Heart left ventricle (tissue), 16 donors: ENCODE measurements at regions not wholly inside any gene's neighbourhood (a gene's known extent, or its start where the extent isn't known, plus 50 kb on each side); places are given as distances from the start of the nearest gene placed in this dataset.
A peak's percentile ranks its signal among the peaks of the same experiment; 100 is the strongest.
"Not testable (repeated sequence)": the region's sequence is repeated elsewhere in the genome, so short reads cannot be mapped to it uniquely, and the experiment has no call there.

Experiments
- ATAC-seq, 4 donors: fragments of 200-7000 bp; cut with Tn5 transposase; one replicate each; pipeline ENCODE4 v1.9.1; 2020 to 2022; ENCODE audit warnings: moderate library complexity in 4 of 4, mild to moderate bottlenecking in 3 of 4, moderate number of reproducible peaks in 1 of 4
- DNase-seq, 5 donors: peaks; one replicate each; pipeline ENCODE4 v3.0.0-alpha.2; 2020
- H3K27ac ChIP-seq, 12 donors: fragments of 200-600 bp; sonication (generic) in 4 of 12; one replicate each; pipeline versions ENCODE4 v1.5.0 to v1.8.0; 2016 to 2022; ENCODE audit warnings: mild to moderate bottlenecking in 2 of 12
- H3K27me3 ChIP-seq, 9 donors: fragments of 200-600 bp; sonication (generic) in 2 of 9; one replicate each; pipeline versions ENCODE4 v1.5.1 to v1.8.0; 2016 to 2022; ENCODE audit warnings: mild to moderate bottlenecking in 3 of 9
- H3K36me3 ChIP-seq, 9 donors: fragments of 200-600 bp; sonication (generic) in 2 of 9; one replicate each; pipeline versions ENCODE4 v1.5.0 to v1.8.0; 2018 to 2022; ENCODE audit warnings: mild to moderate bottlenecking in 2 of 9
- H3K4me1 ChIP-seq, 12 donors: fragments of 200-600 bp; sonication (generic) in 4 of 12; one replicate each; pipeline versions ENCODE4 v1.5.0 to v1.8.0; 2016 to 2022; ENCODE audit warnings: mild to moderate bottlenecking in 3 of 12
- H3K4me3 ChIP-seq, 12 donors: fragments of 200-600 bp; sonication (generic) in 4 of 12; one replicate each; pipeline versions ENCODE4 v1.5.0 to v1.8.0; 2017 to 2022; ENCODE audit warnings: mild to moderate bottlenecking in 9 of 12, moderate library complexity in 4 of 12
- H3K9me3 ChIP-seq, 12 donors: fragments of 200-600 bp; sonication (generic) in 4 of 12; one replicate each; pipeline versions ENCODE4 v1.5.0 to v1.8.0; 2016 to 2022; ENCODE audit warnings: mild to moderate bottlenecking in 1 of 12
- CTCF ChIP-seq, 12 donors: fragments of 200-600 bp; sonication (generic) in 4 of 12; IDR thresholded peaks; one replicate each; pipeline versions ENCODE4 v1.5.0 to v1.8.0; 2018 to 2022; ENCODE audit warnings: antibody characterized with exemption in 12 of 12, mild to moderate bottlenecking in 5 of 12
- POLR2A ChIP-seq, 2 donors: fragments of 450-650 bp; IDR thresholded peaks; one replicate each; pipeline ENCODE4 v1.6.1; 2017; ENCODE audit warnings: antibody characterized with exemption in 2 of 2, mild to moderate bottlenecking in 2 of 2, moderate library complexity in 2 of 2
- WGBS, 4 donors: extraction: QIAGEN DNeasy Blood & Tissue Kit in 2 of 4; methylation state at CpG; one replicate each; pipeline versions ENCODE4 v1.1.5 to v1.1.7; 2013 to 2018; 5-methylcytosine and 5-hydroxymethylcytosine counted together
- intact Hi-C, 10 donors: fragments of 100-400 bp; cut with DNase I; formaldehyde crosslinking; loops; one replicate each; pipeline versions ENCODE4 v1.11.1 to v1.14.2; 2022
- donor health status: ischemic (EF 13 %, LVEDD 7.1; RV severe dilation, severe dysfunction).
- donor health status: healthy with polysubstance abuse.
- donor health status: DM: no; HTN: yes; CAD: no.
- donor health status: DM: no; HTN: no; CAD: no.
- donor health status: ischemic (EF 25% LVEDD 6.9; RV normal size, moderate dysfunction).
- donor health status: ischemic (EF 25% LVEDD 5.7; RV mildly dilated, moderate dysfunction).
- donor health status: healthy.
- donor health status: DM: yes; HTN: yes; CAD: no.
- donor health status: ischemic (EF 35%, LVEDD 5.7; RV mildly dilated, moderate dysfunction).
- donor health status: nonischemic (EF 11% LVEDD 7.7; RV severe dilation, severe dysfunction).
- donor health status: DM: yes; HTN: yes; CAD: no.
- donor health status: PGD.
- donor health status: ischemic (EF 29% LVEDD 5.4; RV normal size, mild dysfunction).
- donor health status: nonischemic (EF 23%, LVEDD 6.1; RV moderate dilation, normal function).

GRCh38 chr10:57334523-57334922, 933.2 kb downstream of the IPMK start:
- intact Hi-C loops: loop anchor here in 3 of 10 donors (10.0 kb wide), 1 partner anchor 730 kb away; no protein-coding TSS in a partner anchor
- no peak overlapping the region for H3K27ac ChIP-seq

GRCh38 chr10:57333880-57334279, 933.8 kb downstream of the IPMK start:
- DNase-seq (no peak), ATAC-seq (no peak)
- H3K36me3 ChIP-seq: no peaks in the 10 kb centered on the region
- H3K27me3 ChIP-seq: no peaks in the 10 kb centered on the region
- no peak overlapping the region for H3K27ac ChIP-seq
- 74 to 78% (median 76%) methylated on average over 2 of the region's 2 CpGs for WGBS, 4 donors
- no peaks in the 10 kb centered on the region for H3K9me3 ChIP-seq
- intact Hi-C loops: loop anchor here in 3 of 10 donors (10.0 kb wide), 1 partner anchor 731 kb away; no protein-coding TSS in a partner anchor
- TF ChIP-seq POLR2A (IDR thresholded peaks at IDR 0.05) (no peak), CTCF (IDR thresholded peaks at IDR 0.05) (no peak)
- H3K4me3 ChIP-seq: no peak overlapping the region
- no peaks in the 10 kb centered on the region for H3K4me1 ChIP-seq

More at GRCh38 chr10:57334523-57334922, 933.2 kb downstream of the IPMK start:
- H3K4me1 ChIP-seq: no peaks in the 10 kb centered on the region
- H3K27me3 ChIP-seq: no peaks in the 10 kb centered on the region
- no peak overlapping the region for H3K4me3 ChIP-seq
- ATAC-seq: no peak
- 56 to 71% (median 70%) methylated on average over 4 of the region's 4 CpGs for WGBS, 4 donors
- no peak for DNase-seq
- no peaks in the 10 kb centered on the region for H3K9me3 ChIP-seq
- no peak for TF ChIP-seq POLR2A (IDR thresholded peaks at IDR 0.05)
- TF ChIP-seq CTCF (IDR thresholded peaks at IDR 0.05): no peak
- H3K36me3 ChIP-seq: no peaks in the 10 kb centered on the region

- ATAC-seq, H3K4me1 ChIP-seq, intact Hi-C loops, H3K9me3 ChIP-seq, H3K36me3 ChIP-seq, H3K27me3 ChIP-seq, H3K27ac ChIP-seq, H3K4me3 ChIP-seq: not testable (repeated sequence)
- WGBS, 4 donors: 87 to 96% (median 95%) methylated on average over 6 to 29 of the region's 29 CpGs
- DNase-seq: peak in 1 of 5 donors; percentile 49
Observed at GRCh38 chr10:57321400-57321854, 946.3 kb downstream of the IPMK start.

- H3K27ac ChIP-seq: no peak overlapping the region
- no peaks in the 10 kb centered on the region for H3K9me3 ChIP-seq
- no peak for DNase-seq
- no peaks in the 10 kb centered on the region for H3K4me1 ChIP-seq
- intact Hi-C loops: no loop called here
- H3K36me3 ChIP-seq: no peaks in the 10 kb centered on the region
- TF ChIP-seq CTCF (IDR thresholded peaks at IDR 0.05) (no peak), POLR2A (IDR thresholded peaks at IDR 0.05) (no peak)
- no peaks in the 10 kb centered on the region for H3K27me3 ChIP-seq
- no peak for ATAC-seq
- no peak overlapping the region for H3K4me3 ChIP-seq
- 38 to 47% (median 42%) methylated on average over 3 of the region's 3 CpGs for WGBS, 4 donors
Observed at GRCh38 chr10:57320416-57320815, 947.3 kb downstream of the IPMK start.

GRCh38 chr10:57314046-57314445, 953.0 kb upstream of the ZWINT start:
- no peak overlapping the region for H3K4me3 ChIP-seq
- TF ChIP-seq CTCF (IDR thresholded peaks at IDR 0.05) (no peak), POLR2A (IDR thresholded peaks at IDR 0.05) (no peak)
- no peak overlapping the region for H3K27ac ChIP-seq
- ATAC-seq (no peak), DNase-seq (no peak)
- H3K9me3 ChIP-seq: no peaks in the 10 kb centered on the region
- H3K4me1 ChIP-seq: no peaks in the 10 kb centered on the region
- H3K27me3 ChIP-seq: no peaks in the 10 kb centered on the region
- no peaks in the 10 kb centered on the region for H3K36me3 ChIP-seq
- intact Hi-C loops: no loop called here
